ENCODE measurements at regions not wholly inside any gene's neighbourhood (a gene's known extent, or its start where the extent isn't known, plus 50 kb on each side); places are given as distances from the start of the nearest gene placed in this dataset.

DNA sequence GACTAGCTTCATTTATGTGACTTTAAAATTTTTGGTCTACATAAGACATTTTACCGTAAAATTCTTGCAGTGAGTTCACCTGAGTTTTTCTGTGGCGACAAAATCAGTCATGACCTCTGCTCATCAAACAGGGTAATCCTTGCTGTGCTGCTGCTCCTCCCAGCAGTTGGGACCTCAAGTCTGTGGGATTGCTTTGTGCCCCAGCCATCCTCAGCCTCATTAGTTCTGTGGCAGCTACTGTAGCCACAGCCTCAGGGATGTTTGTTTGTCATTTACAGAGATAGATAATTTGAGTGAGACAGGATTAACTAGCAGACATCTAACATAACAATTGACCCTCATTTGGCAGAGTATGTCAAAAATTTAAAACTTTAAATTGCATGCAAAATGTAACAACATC lies 357.0 kb downstream of the PCNX1 start:
- Mint-ChIP-seq H3K27ac (ENCODE audit: unreplicated experiment) (no peak overlapping the region), H3K4me3 (ENCODE audit: unreplicated experiment) (no peak overlapping the region), H3K36me3 (ENCODE audit: low read depth) (peaks cover 2% of the 10 kb centered on the region), H3K27me3 (ENCODE audit: low read depth) (peaks cover 2% of the 10 kb centered on the region), H3K4me1 (ENCODE audit: low read depth) (peaks cover 16% of the 10 kb centered on the region), H3K9me3 (ENCODE audit: low read depth) (peaks cover 31% of the 10 kb centered on the region)
- no peak for DNase-seq (ENCODE audit: low spot score)
- TF ChIP-seq, protein P1, sequence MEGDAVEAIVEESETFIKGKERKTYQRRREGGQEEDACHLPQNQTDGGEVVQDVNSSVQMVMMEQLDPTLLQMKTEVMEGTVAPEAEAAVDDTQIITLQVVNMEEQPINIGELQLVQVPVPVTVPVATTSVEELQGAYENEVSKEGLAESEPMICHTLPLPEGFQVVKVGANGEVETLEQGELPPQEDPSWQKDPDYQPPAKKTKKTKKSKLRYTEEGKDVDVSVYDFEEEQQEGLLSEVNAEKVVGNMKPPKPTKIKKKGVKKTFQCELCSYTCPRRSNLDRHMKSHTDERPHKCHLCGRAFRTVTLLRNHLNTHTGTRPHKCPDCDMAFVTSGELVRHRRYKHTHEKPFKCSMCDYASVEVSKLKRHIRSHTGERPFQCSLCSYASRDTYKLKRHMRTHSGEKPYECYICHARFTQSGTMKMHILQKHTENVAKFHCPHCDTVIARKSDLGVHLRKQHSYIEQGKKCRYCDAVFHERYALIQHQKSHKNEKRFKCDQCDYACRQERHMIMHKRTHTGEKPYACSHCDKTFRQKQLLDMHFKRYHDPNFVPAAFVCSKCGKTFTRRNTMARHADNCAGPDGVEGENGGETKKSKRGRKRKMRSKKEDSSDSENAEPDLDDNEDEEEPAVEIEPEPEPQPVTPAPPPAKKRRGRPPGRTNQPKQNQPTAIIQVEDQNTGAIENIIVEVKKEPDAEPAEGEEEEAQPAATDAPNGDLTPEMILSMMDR (IDR thresholded peaks at IDR 0.05) = no peak

DNA sequence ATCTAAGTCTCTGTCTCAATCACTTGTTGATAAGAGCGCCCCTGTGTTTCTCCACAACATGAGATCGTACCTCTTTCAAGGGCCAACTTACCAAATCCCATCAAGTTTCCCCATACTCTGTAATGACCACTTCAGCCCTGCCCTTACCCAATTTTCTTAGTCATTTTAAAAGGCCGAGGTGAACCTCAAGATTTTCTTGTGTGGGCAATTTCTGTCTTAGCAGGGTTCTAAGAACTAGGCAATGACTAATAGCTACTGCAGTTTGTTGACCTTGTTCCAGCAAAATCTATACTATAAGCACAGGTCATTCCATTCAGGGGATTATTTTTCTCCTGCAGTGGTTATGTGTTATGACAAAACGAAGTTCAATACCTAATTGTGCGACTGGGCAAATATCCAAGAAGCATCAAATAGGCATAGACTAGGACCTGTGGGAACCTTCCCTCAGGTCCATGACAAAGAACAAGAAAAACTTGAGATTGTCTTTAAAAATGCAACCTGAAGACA lies 359.8 kb downstream of the PCNX1 start:
- TF ChIP-seq, protein P1 (IDR thresholded peaks at IDR 0.05) = no peak
- Mint-ChIP-seq H3K4me3 (ENCODE audit: unreplicated experiment) (no peak overlapping the region), H3K9me3 (ENCODE audit: low read depth) (peaks cover 19% of the 10 kb centered on the region), H3K27me3 (ENCODE audit: low read depth) (peaks cover 3% of the 10 kb centered on the region), H3K36me3 (ENCODE audit: low read depth) (peaks cover 3% of the 10 kb centered on the region), H3K27ac (ENCODE audit: unreplicated experiment) (no peak overlapping the region), H3K4me1 (ENCODE audit: low read depth) (peaks cover 9% of the 10 kb centered on the region)
- no peak for DNase-seq (ENCODE audit: low spot score)

DNA sequence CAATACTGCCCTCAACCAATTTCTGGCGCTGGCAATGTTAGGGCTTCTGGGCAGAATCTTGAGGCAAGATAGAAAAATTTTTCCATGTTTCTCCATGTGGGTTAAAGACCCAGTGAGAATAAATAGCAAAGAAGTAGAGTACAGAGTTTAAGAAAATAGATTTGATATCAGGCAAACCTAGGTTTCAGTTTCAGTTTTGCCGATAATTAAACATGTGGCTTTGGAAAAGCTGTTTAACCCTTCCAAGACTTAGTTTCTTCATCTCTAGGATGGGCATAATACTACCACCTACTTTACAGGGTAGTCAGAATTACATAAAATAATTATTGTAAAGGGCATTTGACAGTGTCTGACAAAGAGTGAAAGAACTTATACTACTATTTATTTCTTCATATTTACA lies 360.4 kb downstream of the PCNX1 start:
- DNase-seq (ENCODE audit: low spot score) = no peak
- TF ChIP-seq, protein P1 (IDR thresholded peaks at IDR 0.05) = no peak
- Mint-ChIP-seq H3K4me1 (ENCODE audit: low read depth) (peaks cover 3% of the 10 kb centered on the region), H3K4me3 (ENCODE audit: unreplicated experiment) (no peak overlapping the region), H3K27me3 (ENCODE audit: low read depth) (peaks cover 8% of the 10 kb centered on the region), H3K36me3 (ENCODE audit: low read depth) (peaks cover 2% of the 10 kb centered on the region), H3K27ac (ENCODE audit: unreplicated experiment) (no peak overlapping the region), H3K9me3 (ENCODE audit: low read depth) (peaks cover 21% of the 10 kb centered on the region)

DNA sequence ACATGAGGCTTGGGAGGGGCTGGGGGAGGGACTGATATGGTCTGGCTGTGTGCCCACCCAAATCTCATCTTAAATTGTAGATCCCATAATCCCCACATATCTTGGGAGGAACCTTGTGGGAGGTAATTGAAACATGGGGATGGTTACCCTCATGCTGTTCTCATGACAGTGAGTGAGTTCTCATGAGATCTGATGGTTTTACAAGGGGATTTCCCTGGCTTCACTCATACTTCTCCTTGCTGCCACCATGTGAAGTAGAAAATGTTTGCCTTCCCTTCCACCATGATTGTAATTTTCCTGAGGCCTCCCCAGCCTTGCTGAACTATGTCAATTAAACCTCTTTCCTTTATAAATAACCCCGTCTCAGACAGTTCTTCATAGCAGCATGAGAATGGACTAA lies 362.9 kb downstream of the PCNX1 start:
- Mint-ChIP-seq H3K4me1 (ENCODE audit: low read depth) (peaks cover 3% of the 10 kb centered on the region), H3K4me3 (ENCODE audit: unreplicated experiment) (no peak overlapping the region), H3K36me3 (ENCODE audit: low read depth) (peaks cover 2% of the 10 kb centered on the region), H3K27ac (ENCODE audit: unreplicated experiment) (no peak overlapping the region), H3K27me3 (ENCODE audit: low read depth) (peaks cover 15% of the 10 kb centered on the region), H3K9me3 (ENCODE audit: low read depth) (peaks cover 14% of the 10 kb centered on the region)
- TF ChIP-seq, protein P1 (IDR thresholded peaks at IDR 0.05) = no peak
- no peak for DNase-seq (ENCODE audit: low spot score)

DNA sequence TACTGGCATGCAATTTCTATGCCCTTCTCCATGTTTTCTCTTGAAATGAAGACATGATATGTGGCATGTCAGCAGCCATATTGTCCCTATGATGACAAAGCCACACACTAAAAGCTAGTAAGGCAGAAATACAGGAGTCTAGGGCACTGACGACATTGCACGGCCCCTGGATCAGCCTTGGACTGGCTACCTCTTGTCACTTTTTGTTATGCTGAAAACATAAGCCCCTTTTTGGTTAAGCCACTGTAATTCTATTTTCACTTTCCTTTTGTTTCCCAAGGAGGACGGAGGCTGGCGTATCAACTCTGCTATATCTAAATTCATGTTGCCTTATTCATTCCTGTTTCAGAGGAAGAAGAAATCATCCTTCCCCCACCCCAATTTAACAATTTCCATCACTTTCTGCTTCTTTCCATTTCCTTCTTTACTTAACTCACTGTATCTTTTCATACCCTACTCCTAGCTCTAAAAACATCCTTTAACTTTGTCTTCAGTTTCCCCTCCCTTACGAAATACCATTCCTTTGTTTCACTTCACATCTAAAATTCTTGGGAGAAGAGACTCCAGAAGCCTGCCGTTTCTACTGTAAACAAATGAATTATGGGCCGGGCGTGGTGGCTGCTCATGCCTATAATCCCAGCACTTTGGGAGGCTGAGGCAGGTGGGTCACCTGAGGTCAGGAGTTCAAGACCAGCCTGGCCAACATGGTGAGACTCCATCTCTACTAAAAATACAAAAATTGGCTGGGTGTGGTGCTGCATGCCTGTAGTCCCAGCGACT lies 364.1 kb downstream of the PCNX1 start:
- H3K4me1 Mint-ChIP-seq (ENCODE audit: low read depth) = peaks cover 3% of the 10 kb centered on the region
- H3K9me3 Mint-ChIP-seq (ENCODE audit: low read depth) = peaks cover 15% of the 10 kb centered on the region
- H3K36me3 Mint-ChIP-seq (ENCODE audit: low read depth) = peaks cover 5% of the 10 kb centered on the region
- TF ChIP-seq, protein P1 (IDR thresholded peaks at IDR 0.05) = no peak
- H3K27ac Mint-ChIP-seq (ENCODE audit: unreplicated experiment) = no peak overlapping the region
- no peak overlapping the region for H3K4me3 Mint-ChIP-seq (ENCODE audit: unreplicated experiment)
- H3K27me3 Mint-ChIP-seq (ENCODE audit: low read depth) = peaks cover 20% of the 10 kb centered on the region
- DNase-seq (ENCODE audit: low spot score) = no peak
